Dedifferentiated amniotic fluid mesenchymal stem cell (primary cell): ENCODE measurements at regions not wholly inside any gene's neighbourhood (a gene's known extent, or its start where the extent isn't known, plus 50 kb on each side); places are given as distances from the start of the nearest gene placed in this dataset.
A peak's percentile ranks its signal among the peaks of the same experiment; 100 is the strongest.
"Not testable (repeated sequence)": the region's sequence is repeated elsewhere in the genome, so short reads cannot be mapped to it uniquely, and the experiment has no call there.

Experiments used
- DNase-seq: peaks from one replicate; pipeline ENCODE4 v3.0.0-alpha.2; 2016; ENCODE audit errors: extremely low spot score

DNA sequence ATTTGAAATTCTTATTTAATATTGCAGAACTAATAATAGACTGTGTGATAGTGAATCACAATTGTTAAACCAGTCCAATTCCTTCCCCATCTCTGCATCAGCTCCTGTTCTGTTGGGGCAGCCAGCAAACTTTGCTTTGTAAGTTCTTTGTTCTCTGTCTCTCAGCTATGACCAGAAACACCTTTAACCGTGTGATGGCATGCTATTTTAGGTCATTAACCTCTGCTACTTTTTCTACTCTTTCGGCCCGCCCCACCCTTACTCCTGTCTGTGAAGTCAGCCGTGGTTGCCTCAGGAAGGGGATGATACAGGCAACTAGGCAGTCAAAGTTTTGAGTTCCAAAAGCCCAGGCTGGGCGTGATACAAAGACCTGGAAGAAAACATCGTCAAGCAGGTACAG is 51.3 kb upstream of the EGFL6 start:
- DNase-seq, result no peak

DNA sequence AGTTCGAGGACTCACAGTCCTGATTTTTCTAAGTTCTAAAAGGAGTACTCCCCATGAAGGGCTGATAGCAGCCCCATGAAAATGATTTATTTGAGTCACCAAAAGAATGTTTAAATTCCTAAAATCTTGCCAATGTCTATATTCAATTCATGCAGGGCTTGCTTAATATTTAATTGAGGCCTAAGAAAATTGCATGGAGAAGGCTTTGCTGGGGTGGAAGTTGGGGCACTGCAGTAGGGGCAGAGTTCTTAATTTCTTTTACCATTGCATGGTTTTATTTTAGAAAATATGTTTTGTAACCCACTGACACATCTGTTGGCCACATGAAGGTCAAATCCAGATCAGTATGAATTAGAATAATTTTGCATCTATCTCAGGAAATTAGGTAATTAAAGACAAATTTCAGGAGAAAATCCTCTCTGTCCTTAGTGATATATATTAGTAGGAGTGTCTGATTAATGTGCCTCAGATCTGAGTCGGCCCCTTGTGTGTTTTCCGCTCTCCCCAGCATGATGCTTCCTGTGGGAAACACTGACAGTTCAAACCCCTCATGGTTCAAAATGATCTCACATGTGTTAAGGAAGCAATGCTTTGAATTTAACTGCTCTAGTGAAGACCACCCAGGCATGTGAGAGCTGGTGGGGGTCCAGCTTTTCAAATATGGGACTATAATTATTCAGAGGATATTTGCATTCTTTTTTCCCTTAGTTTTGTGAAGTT is 54.0 kb upstream of the EGFL6 start:
- DNase-seq, result no peak

DNA sequence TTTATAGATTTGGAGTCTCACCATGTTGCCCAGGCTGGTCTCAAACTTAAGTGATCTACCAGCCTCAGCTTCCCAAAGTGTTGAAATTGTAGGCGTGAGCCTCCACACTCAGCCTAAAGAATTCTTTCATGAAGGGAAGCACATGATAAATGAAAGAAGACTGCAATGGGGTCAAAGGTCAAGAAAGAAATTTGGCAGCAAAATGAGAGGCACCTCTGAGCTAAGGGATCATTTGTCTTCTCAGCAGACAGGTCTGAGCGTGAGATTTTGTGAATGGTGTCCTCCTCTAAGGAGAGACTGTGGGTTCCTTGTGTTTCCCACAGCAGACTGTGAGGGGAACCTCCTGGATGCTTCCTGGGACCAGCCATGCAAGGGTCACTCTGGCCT is 57.5 kb upstream of the EGFL6 start:
- no peak for DNase-seq

DNA sequence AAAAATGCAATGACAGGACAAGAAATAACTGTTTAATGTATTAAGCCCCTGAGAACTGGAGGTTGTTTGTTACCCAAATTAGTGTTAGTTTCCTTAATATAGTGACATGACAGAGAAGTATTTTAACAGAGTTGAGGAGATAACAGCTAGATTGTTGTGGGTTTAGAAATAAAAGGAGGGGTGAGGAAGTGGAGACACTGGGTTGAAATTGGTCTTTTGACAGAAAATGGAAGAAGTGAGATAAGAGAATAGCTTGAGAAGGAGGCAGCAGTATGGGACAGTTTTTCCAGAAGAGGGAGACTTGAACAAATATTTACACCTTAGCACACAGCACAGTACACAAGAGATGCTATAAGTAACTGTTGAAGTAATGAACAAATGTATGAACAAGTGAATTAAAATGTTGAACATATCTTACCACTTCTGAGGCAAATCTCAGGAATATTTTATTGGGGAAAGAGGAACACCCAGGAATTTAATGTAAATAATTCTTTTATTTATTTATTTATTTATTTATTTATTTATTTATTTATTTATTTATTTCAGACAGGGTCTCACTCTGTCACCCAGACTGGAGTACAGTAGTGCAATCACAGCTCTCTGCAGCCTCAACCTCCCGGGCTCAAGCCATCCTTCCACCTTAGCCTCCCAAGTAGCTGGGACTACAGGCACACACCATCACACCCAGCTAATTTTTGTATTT is 58.0 kb upstream of the EGFL6 start:
- DNase-seq, result no peak

DNA sequence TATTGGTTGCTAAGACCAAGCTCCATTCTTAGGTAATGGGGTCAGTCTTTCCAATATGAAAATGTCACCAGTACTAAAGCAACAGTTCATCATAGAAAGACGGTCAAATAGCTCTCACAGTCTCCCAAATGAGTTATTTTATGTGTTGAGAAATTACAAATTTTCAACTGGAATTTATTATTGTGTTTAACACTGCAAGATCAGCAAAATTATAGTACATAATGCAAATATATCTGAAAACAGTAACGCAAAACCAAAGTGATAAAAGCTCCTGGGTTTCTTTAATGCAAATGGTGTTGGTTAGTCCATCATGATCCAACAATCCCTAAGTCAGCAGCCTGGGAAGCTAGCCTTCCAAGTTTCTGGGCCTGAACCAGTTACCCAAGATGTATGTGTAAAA is 61.5 kb upstream of the EGFL6 start:
- DNase-seq, result no peak

DNA sequence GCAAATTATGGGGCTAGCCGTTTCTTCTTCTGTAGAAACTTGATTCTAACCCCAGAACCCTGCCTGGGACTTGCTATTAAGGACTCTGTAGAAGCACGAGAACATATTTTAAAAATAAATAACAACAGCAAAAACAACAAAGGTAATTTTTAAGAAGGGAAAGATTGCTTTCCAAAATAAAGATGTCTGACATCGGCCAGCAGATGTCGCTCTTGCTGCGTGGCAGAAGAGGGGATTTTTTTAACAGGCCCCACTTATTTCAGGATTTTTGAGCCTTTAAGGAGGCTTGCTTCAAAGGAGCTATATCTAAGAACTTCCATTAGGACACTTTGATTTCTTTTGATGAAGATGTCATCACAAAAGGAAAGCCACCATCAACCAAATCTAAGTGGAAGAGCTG is 62.8 kb upstream of the EGFL6 start:
- DNase-seq, result peak; percentile 59

DNA sequence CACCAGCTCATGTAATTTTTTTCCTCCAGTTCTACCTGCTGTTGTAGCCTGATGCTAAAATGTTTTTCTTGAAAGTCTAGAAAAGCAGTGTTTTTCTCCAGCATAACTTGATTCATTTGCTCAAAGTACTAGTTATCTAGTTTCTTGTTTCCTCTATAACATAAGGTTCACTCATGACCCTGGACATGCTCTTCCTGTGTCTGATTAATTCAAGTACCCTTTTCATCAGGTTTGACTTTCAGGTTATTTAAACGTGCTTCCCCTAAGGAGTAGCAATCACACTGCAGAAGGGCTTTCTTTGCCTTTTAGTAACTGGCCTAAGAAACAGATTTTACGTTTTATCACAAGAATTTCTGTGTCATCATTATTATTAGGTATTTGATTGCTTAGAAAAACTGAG is 66.8 kb upstream of the EGFL6 start:
- DNase-seq, result no peak

DNA sequence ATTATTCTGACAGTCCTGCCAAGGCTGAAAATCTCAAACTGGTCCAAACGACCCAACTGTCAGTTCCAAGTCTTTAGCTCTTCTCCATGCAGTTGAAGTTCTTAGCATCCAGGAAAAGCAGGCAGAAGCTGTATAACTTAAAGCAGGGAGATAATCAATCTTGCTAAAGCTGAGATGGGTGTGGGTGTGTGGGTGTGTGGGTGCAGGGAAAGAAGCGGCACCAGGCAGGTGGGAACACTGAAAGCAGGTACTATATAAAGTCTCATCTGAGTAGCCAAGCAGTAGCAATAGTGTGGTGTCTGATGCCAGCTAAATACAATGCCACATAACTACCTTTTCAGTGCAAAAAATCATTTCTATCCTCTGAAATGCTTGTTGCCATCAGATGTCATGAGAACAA is 69.7 kb upstream of the EGFL6 start:
- no peak for DNase-seq

DNA sequence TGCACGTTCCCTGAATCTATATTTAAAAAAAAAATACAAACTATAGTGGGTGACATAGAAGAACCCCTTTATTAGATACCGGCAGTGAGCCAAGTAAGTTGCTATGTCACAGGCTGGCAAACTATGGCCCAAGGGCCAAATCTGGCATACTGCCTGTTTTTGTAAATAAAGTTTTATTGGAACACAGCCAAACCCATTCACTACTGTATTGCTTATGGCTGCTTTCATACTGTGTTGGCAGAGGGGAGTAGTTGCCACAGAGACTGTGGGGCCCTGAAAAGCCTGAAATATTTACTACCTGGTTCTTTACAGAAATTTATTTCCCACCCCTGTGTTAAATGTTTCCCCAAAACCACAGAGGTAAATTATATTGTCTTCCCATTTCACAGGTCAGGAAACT is 71.2 kb upstream of the EGFL6 start:
- DNase-seq, result no peak

DNA sequence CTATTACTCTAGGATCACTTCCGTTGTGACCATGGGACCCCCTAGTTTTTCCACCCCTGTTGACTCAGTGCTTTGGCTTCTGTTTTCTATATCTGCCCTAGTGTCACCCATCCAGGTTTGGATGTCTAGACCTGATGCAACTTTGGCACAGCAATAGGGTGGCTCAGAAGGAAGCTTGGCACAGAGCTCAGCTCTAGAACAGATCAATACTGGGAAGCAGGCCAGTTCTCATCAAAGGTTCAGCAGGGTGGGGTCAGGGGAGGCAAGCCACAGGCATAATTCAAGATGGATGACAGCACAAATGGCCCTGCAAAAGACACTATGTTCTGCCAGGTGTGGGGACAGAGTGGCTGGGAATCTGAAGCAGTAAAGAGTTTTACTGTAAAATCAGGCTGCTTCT is 74.2 kb upstream of the EGFL6 start:
- no peak for DNase-seq

DNA sequence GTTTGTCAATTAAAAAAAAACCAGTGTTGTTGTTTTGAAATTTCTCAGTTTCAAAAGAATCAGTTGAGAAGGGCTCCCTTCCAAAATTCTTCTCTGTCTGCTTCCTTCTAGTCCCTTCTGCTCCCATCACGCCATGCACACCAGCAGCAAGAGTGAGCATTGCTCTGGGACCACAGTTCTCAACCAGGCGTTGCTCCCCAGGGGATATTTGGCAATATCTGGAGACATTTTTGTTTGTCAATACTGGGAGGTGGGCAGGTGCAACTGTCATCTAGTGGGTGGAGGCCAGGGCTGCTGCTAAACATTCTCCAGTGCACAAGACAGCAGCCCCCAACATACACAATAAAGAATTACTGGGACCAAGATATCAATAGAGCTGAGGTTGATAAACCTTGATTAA is 74.8 kb upstream of the EGFL6 start:
- DNase-seq, result no peak

DNA sequence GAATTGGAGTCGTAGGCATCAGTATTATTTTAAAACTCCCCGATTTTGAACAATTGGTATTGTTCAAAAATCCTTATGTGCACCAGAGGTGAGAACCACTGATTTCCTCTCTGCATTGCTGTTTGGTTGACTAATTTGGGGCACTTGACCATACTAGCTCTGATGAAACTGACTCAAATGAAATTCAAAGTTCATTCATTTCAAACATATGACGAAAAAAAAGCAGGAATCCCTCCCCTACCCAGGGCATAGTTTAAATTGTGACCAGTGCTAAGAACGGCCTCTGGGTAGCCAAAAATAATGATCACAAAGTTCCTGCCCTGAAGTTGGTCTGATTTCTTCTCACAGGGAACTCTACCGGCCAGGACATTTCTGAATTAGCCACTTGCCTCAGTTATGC is 75.7 kb upstream of the EGFL6 start:
- no peak for DNase-seq

DNA sequence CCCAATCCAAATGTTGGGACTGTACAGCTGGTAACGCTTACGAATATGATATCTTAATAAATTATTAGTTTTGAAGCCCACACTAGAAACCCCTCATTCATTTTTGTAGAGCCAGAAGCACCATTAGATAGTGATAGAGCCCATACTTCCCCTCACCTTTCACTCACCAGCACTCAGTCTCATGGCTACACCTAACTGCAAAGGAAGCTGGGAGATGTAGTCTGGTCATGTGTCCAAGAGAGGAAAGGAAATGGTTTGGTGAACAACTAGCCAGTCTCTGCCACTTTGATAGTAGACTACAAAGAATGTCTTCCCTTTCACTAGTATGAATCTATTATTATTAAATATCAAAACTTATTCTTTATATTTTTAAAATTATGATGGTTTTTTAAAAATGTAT is 77.1 kb upstream of the EGFL6 start:
- DNase-seq, result no peak

DNA sequence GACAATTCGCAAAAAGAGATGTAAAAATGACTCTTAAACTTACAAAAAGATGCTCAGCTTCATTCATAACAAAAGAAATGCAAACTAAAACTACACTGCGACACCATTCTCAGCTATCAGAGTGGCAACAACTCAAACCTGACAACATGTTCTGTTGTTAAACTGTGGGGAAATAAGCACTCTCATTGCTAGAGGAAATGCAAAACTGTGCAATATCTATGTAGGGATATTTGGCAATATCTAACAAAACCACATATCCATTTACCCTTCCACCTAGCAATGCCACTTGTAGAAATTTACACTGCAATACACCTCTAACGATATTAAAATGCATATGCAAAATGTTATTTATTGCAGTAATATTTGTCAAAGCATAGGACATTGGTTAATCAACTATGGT is 78.3 kb upstream of the EGFL6 start:
- DNase-seq, result no peak

DNA sequence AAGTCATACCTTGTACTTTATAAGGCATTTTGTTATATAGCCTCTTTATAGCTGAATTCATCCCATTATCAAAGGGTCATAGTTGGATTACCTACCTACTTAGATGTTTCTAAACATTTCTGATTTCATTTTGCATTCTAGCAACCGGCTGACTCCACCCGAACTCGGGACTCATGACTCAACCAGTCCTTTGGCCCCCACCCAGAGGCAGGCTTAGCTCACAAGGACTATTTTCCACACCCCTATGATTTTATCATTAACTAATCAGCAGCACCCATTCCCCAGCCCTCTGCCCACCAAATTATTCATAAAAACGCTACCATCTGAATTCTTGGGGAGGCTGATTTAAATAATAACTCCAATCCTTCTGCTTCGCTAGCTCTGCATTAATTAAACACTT is 79.9 kb upstream of the EGFL6 start:
- DNase-seq, result peak; percentile 37

DNA sequence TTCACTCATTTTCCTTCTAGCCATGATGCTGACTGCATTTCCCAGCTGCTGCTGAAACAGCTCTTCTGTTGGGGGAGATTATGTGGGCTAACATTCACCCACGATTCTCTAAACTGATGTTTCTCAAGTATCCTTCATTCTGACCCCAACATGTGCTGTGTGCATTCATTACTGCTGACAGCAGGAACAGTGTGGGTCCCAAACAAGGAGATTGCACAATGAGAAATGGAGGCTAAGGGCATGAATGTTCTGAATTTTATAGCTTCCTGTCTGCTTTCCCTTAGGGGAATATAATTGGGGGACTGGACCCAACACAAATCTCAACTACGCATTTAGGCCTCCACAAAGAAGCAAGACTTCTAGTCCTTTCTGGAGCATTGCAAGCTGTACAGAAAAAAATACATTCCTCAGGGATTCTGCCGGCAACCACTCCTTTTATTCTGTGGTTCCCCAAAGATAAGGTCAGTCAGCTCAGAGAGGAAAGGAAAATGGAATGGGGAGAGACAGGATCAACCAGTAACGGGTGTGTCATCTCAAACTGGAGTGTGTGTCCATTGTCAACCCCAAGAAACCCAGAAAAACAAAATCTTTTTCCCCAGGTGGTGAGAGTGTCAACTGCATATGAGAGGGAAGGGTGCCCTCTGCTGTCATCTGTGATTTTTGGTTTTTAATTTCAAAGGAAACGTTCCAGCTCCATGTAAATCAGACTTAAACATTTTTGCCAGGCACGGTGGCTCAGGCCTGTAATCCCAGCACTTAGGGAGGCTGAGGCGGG is 81.5 kb upstream of the EGFL6 start:
- DNase-seq, result peak; percentile 83

DNA sequence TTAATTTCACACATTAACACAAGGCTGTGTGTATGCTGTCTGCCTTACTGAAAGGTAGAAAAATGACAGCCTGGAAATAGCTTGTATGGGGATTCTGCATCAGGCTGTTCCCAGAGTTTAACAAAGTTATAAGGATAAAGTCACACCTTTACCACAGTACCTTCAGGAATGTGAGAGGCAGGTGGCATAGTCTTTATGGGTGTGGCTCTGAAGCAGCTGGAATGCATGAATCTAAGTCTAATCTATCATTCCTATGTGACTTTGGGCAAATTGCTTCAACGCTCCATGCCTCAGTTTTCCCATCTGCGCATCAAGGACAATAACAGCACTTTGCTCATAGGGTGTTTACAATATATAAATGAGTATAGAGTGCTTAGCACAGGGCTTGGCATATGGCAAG is 84.2 kb upstream of the EGFL6 start:
- DNase-seq, result no peak

DNA sequence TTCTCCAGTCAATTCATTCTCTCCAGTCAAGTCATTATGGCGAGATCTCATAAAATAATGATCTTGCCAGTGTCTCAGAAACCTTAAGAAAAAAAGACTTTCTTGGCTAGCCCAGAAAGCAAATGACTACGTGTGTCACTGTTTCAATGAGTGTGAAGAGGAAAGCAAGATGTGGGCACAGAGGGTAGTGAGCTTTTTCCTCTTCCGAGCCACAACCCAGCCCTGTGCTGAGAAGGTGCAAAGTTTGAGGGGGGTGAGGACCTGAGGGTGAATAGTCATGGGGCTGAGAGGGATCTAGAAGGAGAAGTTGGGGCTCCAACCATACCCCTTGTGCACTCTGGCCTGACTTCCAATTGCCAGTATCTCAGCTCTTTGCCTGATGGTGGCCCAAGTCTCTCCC is 85.6 kb upstream of the EGFL6 start:
- DNase-seq, result no peak

DNA sequence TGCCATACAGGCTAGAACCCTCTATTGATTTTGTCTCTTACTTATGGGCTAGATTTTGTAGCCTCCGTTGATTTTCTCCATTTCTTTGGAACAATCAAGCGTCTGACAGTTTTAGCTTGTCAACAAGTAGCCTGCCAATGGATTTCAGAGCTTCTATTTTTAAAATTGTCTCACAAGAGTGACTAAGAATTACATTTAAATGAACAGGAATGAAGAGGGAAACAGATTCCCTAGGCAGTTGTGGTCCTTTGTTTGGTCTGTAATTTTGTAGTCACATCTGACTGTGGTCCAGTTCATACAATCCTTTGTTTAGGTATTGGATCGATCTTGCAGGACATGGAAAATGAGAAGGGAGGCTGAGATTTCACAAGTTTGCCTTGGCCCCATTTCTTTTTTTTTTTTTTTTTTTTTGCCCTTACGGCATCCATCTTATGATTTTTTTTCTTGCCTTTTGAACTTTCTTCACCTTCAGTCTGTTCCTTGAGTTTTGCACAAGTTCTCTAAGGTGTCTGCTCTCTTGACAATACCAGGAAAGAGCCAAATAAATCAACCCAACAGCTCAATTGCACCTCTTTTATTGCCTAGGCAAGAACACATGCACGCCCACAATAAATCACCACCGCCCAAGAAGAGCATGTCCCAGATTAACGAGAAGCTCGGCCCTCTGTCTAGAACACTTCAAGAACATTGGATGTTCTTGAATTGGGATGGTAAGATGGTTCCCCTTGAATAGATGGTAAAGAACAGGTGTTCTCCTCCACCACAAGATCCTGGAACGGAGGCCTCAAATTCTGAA is 86.5 kb upstream of the EGFL6 start:
- no peak for DNase-seq

DNA sequence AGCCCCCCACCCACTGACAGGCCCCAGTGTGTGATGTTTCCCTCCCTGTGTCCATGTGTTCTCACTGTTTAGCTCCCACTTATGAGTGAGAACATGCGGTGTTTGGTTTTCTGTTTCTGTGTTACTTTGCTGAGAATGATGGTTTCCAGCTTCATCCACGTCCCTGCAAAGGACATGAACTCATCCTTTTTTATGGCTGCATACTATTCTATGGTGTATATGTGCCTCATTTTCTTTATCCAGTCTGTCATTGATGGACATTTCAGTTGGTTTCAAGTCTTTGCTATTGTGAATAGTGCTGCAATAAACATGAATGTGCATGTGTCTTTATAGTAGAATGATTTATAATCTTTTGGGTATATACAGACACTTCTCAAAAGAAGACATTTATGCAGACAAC is 88.6 kb upstream of the EGFL6 start:
- DNase-seq, result not testable (repeated sequence)

DNA sequence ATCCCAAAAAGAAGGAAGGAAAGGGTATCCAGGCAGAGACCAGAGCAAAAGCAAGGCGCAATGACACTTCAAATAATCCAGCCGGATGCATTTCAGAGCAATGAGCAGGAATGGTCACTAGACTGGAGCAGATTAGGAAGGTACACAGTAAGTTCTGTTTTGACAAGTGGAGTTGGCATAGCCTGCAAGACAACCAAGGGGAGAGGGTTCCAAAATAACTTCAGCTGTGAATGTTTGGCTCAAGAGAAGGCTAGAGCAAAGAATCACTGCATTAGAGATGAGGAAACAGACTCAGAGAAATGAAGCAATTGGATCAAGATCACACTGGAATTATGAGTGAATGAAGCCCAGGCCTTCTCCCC is 90.0 kb upstream of the EGFL6 start:
- DNase-seq, result no peak

DNA sequence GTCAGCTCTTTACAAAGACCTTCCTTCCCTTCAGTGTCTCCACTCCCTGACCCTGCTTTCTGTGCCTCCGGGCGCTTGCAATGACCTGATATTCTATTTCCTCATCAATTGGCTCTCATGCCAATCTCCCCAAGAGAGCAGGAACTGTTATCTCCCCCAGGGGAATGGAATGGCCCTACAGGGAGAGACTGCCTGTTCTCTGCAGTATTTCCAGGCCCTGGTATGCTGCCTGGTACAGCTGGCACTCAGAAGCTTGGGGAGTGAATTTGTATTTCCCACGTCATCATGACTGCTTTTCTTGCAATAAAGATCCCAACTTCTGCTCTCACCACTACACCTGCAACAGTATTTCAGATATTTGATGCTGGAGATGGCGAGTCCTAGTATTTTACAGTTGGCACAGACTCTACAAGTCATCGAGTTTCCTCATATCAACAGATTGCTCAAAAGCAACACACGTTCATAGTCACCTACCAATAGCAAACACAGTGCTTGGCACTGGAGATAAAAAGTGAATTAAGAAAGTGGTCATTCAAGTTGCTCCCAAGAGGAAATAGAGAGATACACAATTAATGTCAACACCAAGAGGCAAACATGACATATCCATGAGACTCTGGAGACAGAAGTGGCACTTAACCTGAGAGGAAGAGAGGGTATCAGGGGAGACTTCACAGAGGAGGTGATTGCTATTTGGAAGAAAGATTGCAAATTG is 90.5 kb upstream of the EGFL6 start:
- no peak for DNase-seq
